Skin of body (tissue), 1 donor: ENCODE measurements at regions not wholly inside any gene's neighbourhood (a gene's known extent, or its start where the extent isn't known, plus 50 kb on each side); places are given as distances from the start of the nearest gene placed in this dataset.

Source experiments
- DNase-seq: peaks from one replicate; lab custom pipeline; 2025; lab: John Stamatoyannopoulos, UW

DNA sequence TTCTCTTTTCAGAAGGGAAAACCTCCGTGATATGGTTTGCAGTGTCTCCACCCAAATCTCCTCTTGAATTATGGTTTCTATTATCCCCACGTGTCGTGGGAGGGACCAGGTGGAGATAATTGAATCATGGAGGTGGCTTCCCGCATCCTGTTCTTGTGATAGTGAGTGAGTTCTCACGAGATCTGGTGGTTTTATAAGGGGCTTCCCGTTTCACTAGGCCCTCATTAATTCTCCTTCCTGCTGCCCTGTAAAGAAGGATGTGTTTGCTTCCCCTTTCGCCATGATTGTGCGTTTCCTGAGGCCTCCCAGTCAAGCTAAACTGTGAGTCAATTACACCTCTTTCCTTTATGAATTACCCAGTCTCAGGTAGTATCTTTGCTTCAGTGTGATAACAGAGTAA is 692.7 kb upstream of the GRM7 start:
- no peak for DNase-seq

DNA sequence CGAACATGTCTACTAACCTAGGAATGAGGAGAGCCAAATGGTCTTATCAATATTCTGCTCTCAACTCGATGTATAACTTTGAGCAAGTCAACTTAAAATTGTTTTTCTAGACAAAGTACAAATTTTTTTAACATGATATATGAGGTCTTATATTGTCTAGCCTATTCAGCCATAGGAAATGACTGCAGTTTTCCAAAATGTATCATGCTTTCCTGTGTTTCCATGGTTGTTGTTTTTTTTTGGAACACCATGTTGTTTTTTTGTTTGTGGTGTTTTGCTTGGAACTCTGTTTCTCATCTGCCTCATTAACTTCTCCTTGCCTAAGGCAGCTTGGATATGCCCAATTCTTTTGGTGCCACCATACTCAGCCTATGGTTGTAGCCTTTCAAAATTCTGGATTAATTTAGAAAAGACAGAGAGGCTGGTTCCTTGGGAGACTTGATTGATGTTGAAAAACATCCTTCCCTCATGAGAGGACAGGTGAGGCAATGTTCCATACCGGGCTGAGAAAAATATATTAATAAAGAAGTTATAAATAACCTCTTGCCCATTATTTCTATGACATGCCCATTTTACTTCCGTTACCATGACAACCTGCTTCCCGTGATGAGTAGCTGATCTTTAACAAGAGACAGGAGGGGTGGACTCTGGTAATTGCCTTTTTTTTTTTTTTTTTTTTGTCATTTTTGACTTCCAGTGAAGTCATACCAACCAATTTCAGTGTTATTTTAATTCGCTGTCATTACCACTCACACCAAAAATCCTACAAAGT is 687.9 kb upstream of the GRM7 start:
- no peak for DNase-seq

DNA sequence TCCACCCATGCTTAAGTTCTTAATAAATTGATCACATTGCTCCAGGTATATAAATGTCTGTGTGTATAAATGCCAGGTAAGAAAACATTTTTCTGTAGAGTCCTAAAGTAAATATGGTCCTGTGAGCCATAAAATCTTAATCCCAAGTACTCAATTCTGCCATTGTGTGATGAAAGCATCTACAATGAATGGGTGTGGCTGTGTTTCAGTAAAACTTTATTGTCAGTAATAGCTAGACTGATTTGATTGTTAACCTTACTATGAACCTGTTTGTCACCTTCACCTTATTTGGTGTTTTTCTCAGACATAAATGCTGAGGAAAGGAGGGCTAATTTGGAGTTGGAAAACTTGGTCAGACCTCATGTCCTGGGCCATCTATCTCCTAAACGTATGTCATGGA is 683.5 kb upstream of the GRM7 start:
- no peak for DNase-seq

DNA sequence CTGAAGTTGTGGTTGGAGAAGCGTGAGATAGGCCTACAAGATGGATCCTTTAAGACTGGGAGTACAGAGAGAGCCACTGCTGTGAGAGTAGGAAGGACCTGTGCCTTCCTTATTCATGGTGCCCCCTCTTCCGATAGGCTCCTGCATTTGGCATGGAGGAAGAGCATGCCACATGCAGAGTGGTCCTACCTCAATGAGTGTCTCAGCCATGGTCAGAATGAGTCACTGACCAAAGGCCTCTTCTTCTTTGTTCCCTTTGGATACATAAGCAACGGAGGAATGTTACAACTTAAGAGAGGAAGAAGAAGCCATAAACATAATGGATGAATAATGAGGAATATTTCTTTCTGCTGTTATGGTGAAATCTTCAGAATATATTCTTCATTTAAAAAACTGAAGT is 681.2 kb upstream of the GRM7 start:
- no peak for DNase-seq

DNA sequence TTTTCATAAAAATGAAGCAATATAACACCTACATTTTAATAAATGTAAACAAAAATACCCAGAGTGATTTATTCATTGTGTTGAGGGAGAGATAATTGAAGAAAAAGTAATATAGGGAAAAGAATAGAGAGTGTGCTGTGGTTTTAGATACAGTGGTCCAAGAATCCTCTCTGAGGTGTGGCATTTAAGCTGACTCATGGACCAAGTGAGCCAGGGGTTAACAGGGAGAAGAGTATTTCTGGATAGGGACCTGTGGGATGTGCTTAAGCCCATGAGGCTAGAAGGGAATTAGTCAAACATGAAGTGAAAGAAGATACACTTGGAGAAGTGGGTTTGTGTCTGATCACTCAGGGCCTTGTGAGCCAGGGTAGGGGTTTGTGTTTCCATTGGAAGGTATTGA is 680.7 kb upstream of the GRM7 start:
- no peak for DNase-seq

DNA sequence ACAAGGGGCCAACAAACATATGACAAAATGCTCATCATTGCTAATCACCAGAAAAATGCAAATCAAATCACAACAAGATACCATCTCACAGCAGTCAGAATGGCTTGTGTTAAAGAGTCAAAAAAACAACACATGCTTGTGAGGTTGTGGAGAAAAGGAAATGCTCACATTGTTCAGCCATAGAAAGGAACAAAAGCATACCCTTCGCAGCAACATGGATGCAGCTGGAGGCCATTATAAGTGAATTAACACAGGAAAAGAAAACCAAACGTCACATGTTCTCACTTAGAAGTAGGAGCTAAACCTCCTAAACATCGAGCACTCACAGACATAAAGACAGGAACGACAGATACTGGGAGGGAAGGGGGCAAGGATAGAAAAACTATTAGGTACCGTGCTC is 678.4 kb upstream of the GRM7 start:
- no peak for DNase-seq

DNA sequence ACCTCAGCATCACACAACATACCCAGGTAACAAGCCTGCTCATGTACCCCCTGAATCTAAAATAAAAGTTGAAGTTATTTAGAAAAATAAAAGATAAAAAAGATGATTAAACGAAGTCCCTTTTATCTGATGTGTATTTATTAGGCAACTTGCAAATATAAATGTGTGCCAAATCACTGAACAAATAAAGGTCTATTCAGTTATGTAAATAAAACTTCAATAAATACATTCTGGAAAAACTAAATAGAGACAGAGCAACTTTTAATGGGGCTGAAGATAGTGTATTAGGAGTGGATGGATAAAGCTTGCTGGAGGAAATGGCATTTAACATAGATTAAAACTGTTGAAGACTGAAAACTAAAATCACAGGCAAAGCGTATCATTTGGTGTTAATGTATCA is 678.0 kb upstream of the GRM7 start:
- DNase-seq, result no peak

DNA sequence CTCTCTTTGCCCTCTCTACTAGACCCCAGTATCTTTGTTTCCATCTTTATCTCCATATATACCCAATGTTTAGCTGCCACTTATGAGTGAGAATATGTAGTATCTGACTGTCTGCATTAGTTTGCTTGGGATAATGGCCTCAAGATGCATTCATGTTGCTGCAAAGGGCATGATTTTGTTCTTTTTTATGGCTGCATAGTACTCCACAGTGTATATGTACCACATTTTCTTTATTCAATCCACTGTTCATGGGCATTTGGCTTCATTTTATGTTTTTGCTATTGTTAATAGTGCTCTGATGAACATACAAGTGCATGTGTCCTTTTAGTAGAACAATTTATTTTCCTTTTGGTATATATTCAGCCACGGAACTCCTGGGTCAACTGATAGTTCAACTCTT is 671.5 kb upstream of the GRM7 start:
- no peak for DNase-seq

DNA sequence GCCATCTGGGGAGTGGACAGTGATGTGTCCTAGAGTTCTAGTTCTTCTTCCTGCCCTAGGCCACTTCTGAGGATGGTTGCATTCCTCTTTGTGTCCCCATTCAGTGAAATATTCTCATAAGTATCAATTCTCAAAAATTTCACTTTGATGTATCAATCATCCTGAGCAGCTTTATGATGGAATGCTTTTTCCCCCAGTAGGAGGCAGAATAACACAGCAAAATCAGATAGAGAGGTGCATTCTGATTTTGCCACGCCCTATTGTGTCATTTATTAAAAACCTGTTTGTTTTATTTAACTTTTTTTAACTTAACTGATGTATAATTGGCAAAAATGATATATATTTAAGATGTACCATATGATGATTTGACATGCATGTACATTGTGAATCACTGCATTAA is 656.0 kb upstream of the GRM7 start:
- DNase-seq, result no peak

DNA sequence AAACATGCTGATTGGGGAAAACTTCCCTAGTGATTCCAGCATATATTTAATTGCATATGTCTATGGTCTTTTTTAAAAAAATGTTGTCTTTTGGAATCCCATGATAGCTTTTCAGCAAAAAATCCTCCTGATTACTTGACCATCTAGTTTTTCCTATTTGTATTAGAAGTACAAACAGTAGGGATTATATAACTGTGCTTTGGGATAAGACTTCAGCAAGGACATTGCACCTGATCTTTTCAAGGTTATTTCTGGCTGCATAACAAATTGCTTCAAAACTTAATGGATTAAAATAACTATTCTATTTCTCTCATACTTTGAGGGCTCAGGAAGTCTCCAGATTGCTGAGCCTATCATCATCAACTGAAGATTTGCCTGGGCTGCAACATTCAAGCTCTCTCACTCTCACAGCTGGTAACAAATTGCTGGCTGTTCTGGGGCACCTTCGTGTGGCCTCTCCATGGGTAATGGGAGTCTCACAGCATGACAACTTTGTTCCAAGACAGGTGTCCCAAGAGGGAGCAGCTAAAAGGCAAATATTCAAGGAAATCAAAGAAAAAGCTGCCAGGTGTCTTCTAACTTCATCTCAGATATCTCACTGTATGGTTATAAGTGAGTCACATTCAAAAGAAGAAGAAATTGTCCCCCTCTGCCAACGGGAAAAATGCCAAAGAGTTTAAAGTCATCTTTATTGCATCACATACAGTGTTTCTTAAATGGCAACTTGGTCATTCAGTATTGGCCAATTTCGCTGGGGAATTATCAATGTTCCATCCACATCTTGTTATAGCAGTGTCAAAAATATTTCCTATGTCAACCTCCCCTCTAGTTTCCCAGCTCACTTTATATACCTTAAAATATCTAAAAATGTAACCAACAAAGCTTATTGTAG is 644.5 kb upstream of the GRM7 start:
- DNase-seq, result no peak

DNA sequence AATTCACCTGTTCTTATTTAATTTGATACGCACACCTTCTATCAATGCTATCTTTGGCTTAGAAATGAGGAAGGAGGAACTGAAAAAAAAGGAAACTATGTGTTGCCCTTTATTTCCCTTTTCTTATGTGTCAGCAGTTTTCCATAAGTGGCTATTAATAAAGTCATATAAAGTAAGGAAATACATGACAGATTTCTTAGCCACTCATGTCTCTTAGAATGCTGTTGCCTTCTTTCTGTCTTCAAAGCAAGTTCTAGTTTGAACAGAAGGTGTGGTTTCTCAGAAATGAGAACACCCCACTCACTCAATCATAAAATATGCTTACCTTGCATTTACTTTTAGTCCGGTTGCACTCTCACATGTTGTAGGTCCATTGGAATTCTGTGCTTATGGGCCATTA is 640.5 kb upstream of the GRM7 start:
- DNase-seq, result no peak

DNA sequence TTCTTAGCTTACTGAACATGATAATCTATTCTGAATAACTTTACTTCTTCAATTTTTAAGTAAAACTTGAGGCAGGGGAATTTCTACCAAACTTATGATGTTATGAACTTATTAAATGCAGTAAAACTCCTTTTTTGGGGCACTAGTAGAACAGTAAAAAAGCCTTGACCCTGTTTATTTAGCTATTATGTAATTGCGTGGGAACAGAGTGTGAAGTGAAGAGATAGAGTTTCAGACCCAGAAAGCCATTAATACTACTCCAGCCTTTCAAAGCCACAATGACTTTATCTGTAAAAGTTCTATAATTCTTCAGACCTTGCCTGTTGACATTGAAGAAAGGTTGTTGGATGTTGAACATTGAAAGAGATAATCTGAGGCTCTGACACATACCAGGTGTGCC is 638.8 kb upstream of the GRM7 start:
- no peak for DNase-seq

DNA sequence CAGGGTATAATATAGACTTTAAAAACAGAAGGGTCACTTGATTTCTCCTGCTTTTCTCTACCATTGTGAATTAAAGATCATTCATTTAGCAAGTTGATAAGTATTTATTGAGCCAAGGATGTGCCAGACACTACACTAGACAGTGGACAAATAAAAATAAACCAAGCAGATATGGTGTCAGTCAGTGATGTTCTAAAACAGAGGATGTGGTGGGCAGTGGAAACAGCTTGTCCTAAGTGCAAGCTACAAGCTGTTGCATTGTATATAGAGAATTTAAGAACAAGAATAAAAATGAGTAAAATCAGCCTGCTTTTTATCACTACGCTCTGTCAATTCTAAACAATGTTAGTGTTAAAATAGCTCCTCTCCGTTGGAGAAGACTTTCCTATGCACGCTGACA is 637.3 kb upstream of the GRM7 start:
- no peak for DNase-seq

DNA sequence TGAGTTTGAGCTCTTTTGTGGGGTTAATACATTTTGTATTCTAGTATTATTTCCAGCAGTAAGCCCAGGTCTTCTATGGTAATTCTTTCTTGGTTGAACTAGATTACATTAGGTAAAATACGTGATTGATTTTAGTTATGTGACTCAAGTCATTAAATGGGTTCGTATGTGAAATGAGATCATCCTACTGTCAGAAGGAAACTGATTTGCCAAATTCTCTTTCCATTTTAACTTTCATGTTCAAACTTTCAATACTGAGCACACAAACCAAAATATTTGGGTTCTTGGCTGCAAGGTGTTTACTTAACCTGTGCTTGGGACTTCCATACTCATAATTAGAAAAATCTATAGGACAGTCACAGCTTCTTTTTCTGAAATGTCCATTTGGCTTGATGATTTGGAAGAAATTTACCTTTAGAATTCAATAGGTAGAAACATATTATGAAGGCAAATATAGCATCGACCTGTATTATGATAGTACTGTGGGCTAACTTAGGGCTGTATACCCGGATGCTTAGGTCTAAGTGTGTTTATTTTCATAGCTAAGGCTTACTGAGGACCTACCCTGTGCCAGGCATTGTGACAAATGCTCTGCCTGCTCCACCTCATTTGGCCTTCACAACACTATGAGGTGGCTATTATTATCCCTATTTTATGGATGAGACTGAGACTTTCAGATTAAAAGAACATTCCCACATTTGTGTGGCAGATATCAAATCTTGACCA is 631.8 kb upstream of the GRM7 start:
- DNase-seq, result no peak

DNA sequence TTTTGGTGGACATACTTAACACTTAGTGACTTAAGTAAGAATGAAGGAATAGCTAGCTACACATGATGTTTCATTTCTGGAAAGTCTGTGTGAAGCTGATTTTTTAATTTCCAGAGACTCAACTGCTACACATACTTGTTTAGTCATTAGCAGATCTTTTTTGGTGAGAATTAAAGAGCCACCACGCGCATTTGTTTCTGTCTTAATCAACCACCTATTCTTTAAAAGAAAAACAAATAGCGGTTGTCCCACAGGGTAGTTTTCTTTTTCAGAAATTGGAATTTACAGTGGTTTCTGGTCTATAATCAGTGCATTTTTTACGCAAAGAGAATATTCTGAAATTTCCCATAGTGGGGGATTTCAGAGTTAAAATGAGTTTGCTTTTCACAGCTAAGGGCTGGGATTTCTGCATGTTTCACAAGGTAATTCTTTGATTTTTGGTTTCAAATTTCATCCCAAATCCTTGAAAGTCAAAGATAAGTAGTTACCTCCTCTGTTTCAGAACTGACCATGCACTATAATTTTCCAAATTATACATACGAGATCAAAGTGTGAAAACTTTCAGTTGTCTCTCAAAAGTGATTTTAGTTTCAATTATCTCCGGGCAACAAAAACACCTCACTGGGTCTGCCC is 631.0 kb upstream of the GRM7 start:
- no peak for DNase-seq

DNA sequence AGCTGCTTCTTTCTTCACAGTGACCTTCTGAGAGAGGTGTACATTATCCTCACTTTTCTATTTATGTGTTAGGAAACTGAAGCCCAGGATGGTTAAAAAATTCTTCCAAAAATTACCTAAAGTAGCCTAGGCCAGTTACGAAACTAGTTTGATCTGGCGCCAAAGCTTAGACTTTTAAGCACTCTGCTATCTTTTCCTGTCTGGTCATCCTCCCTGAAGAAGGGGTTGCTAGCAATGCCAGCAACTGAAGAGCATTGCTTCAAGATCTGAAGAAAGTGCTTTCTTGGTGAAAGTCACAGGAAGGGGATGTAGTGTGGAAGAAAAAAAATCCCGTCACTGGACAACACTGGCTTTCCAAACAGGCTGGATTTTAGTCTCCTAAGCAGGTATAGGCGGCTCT is 618.8 kb upstream of the GRM7 start:
- DNase-seq, result no peak

DNA sequence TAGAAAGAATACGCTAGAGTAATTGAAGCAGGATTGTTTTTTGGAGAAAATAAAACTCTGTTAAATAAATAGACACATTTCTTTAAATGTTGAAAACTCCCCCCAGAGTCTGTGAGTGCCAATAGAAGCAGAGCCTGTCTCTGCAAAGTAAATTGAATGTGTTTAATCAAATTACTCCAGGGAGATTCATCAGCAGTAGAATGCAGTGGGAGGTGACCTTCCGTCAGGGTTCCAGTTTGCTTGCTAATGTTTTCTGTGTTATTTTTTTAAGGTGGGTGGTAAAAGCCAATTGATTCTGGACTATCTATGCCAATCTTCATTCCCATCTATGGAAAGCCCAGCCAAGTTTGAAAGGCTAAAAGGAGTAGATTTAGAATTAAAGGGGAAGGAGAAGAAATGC is 612.4 kb upstream of the GRM7 start:
- DNase-seq, result no peak

DNA sequence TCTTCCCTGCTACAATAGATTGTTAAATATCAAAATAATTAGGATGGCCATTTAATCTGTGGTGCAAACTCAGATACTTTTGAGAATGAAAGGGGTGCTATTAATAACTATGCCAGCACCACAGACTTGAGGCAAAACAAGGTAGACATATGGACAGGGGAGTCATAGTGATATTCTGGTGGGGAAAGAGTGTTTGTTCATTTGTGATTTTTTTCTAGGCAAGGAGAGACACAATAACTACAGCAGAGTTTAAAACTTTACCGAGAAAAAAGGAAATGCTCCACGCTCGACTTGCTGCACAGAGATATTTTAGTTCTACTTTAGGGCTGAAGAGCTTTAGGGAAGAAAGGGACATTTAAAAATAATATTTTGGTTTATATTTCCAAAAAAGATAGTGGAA is 611.2 kb upstream of the GRM7 start:
- no peak for DNase-seq

DNA sequence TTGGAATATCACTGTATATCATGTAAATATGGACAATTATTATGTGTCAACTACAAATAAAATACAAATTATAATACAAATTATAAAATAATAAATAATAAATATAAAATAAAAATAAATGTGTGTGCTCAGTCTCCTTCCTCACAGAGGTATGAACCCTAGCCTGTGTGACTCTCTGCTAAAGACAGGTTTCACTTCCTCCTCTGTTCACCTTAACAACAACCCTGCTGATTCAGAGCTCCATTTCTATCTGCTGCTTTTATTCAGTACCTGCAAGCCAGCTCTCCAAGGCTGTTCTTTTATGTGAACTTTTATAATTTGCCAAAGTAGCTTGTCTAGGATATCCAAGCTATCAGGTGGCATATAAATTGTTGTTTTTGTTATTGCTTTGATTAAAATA is 610.7 kb upstream of the GRM7 start:
- no peak for DNase-seq

DNA sequence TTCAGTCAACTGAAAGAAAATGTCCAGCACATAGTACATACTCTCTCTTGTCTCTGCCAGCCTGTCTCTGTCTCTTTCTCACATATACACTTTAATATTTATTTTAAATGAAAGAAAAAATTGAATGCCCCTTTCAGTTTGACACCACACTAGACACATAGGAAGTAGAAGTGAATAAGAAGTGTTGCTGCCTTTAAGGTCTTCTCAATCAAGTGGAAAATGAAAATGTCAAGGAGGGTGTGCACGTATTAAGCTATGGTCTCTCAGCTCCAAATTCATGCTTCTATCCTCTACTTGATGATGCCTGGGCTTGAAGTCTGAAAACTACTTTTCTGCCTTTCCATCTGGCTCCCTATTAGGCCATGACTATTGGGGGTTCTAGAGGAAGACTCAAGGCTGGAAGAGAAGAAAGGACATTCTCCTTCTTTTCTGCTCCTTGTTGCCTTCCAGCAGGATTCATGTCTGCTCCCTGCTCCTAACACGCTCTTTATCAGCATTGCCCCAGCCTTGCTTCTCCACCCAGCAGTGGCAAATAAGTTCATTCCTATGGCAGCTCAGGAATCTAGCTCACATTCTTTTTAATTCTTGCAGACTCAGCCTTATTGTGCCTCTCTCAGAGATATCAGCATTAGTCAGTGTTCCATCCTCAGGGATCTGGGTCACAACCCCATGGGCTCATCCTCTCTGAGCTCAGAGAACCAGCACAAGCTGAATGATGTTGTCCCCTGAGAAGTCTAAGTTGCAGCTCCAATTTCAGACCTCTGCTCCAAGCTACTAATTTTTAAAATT is 609.1 kb upstream of the GRM7 start:
- DNase-seq, result no peak

DNA sequence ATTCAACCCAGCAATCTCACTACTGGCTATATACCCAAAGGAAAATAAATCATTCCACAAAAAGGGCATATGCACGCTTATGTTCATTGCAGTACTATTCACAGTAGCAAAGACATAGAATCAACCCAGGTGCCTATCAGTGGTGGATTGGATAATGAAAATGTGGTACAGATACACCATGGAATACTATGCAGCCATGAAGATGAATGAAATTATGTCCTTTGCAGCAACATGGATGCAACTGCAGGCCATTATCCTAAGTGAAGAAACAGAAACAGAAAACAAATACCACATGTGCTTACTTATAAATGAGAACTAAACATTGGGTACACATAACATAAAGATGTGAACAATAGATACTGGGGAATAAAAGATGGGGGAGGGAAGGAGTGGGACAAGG is 606.4 kb upstream of the GRM7 start:
- DNase-seq, result no peak
